A673 (cell line): ENCODE measurements at regions not wholly inside any gene's neighbourhood (a gene's known extent, or its start where the extent isn't known, plus 50 kb on each side); places are given as distances from the start of the nearest gene placed in this dataset.

Source experiments
- BruUV-seq: library from RNA; stranded (reverse); fragments of 400-500 nt; replicated peaks from 2 replicates; lab custom pipeline; 2021; lab: Mats Ljungman, UMichigan
- CTCF ChIA-PET: fragments of 300-600 bp; sonication (Branson Sonifier 250); formaldehyde crosslinking; loops from one replicate; lab custom pipeline; 2022; ENCODE audit warnings: antibody characterized with exemption; lab: Charles Lee
- POLR2A ChIA-PET: fragments of 300-600 bp; sonication (Branson Sonifier 250); formaldehyde crosslinking; loops from one replicate; lab custom pipeline; 2022; ENCODE audit warnings: antibody characterized with exemption; ENCODE audit not compliant: low non-redundant PET; lab: Charles Lee
- DNase-seq: peaks from one replicate; pipeline ENCODE4 v3.0.0-alpha.2; 2015; ENCODE audit warnings: low spot score
- H3K27ac ChIP-seq: fragments of 200-600 bp; sonication (generic); 2 replicates; pipeline ENCODE4 v1.5.1; 2016; ENCODE audit warnings: mixed run types, low read depth, mild to moderate bottlenecking, mixed read lengths, antibody characterized with exemption, low read length; ENCODE audit not compliant: poor library complexity, severe bottlenecking
- H3K27me3 ChIP-seq: fragments of 200-600 bp; sonication (generic); replicated peaks from 2 replicates; pipeline ENCODE4 v1.6.1; 2017; ENCODE audit warnings: mixed run types, low read depth, mild to moderate bottlenecking, mixed read lengths, antibody characterized with exemption, low read length; ENCODE audit not compliant: insufficient read depth, poor library complexity
- H3K36me3 ChIP-seq: fragments of 200-600 bp; sonication (generic); 2 replicates; pipeline ENCODE4 v1.6.1; 2016; ENCODE audit warnings: mixed run types, mild to moderate bottlenecking, mixed read lengths, antibody characterized with exemption, low read length; ENCODE audit not compliant: insufficient read depth, poor library complexity, severe bottlenecking
- H3K4me1 ChIP-seq: fragments of 200-600 bp; sonication (generic); 2 replicates; pipeline ENCODE4 v1.6.1; 2017; ENCODE audit warnings: mixed run types, mild to moderate bottlenecking, mixed read lengths, antibody characterized with exemption, low read length; ENCODE audit not compliant: insufficient read depth, poor library complexity, severe bottlenecking
- H3K4me3 ChIP-seq: fragments of 200-600 bp; sonication (generic); 2 replicates; pipeline ENCODE4 v1.5.1; 2016; ENCODE audit warnings: low read depth, mixed run types, mild to moderate bottlenecking, mixed read lengths, low read length; ENCODE audit not compliant: poor library complexity, severe bottlenecking
- H3K9me3 ChIP-seq: fragments of 200-600 bp; sonication (generic); 2 replicates; pipeline ENCODE4 v1.6.1; 2016; ENCODE audit warnings: mixed run types, low read depth, mild to moderate bottlenecking, mixed read lengths, antibody characterized with exemption, low read length; ENCODE audit not compliant: poor library complexity, severe bottlenecking
- EZH2 ChIP-seq: fragments of 200-600 bp; sonication (generic); IDR thresholded peaks from 2 replicates; pipeline ENCODE4 v1.6.1; 2017; ENCODE audit warnings: borderline replicate concordance, low read depth, mild to moderate bottlenecking, mixed read lengths, antibody characterized with exemption, low read length; ENCODE audit not compliant: poor library complexity, severe bottlenecking
- intact Hi-C: fragments of 100-400 bp; cut with micrococcal nuclease; formaldehyde crosslinking; loops from one replicate; pipeline ENCODE4 v1.10.0; 2022; ENCODE audit not compliant: unreplicated experiment
- TF ChIP-seq, protein P1 (sequence below): fragments of 300-800, 200-600 bp; sonication (generic); conservative IDR thresholded peaks from 2 replicates; pipeline ENCODE4 v1.5.1; 2017; ENCODE audit warnings: low read depth, mild to moderate bottlenecking, antibody characterized with exemption, low read length, moderate library complexity, mixed read lengths

DNA sequence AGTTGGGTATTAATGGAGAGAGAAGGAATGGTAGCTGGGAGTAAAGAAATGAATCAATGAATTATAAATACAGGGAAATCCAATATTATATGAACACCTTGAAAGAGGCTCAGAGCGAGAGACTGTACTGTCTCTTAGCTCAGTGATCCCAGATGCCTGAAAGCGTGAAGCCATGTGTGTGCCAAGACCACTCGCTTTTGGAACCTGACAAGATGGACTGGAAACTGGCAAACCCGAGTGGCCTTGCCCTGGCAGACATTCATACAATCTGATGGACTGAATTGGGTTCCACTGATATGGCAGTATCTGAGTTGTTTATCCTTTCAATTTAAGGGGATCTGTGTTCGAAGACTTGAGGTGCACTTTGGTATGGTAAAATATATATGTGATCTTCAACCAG, 170.3 kb downstream of the ERCC6L2 start:
- no peaks in the 10 kb centered on the region for H3K9me3 ChIP-seq
- TF ChIP-seq EZH2: no peak
- TF ChIP-seq, protein P1, sequence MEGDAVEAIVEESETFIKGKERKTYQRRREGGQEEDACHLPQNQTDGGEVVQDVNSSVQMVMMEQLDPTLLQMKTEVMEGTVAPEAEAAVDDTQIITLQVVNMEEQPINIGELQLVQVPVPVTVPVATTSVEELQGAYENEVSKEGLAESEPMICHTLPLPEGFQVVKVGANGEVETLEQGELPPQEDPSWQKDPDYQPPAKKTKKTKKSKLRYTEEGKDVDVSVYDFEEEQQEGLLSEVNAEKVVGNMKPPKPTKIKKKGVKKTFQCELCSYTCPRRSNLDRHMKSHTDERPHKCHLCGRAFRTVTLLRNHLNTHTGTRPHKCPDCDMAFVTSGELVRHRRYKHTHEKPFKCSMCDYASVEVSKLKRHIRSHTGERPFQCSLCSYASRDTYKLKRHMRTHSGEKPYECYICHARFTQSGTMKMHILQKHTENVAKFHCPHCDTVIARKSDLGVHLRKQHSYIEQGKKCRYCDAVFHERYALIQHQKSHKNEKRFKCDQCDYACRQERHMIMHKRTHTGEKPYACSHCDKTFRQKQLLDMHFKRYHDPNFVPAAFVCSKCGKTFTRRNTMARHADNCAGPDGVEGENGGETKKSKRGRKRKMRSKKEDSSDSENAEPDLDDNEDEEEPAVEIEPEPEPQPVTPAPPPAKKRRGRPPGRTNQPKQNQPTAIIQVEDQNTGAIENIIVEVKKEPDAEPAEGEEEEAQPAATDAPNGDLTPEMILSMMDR: no peak
- CTCF ChIA-PET: no interaction called here
- POLR2A ChIA-PET: no interaction called here
- intact Hi-C loops: no loop called here
- no peak for DNase-seq
- no peak overlapping the region for H3K4me3 ChIP-seq
- H3K27me3 ChIP-seq: no peaks in the 10 kb centered on the region
- H3K27ac ChIP-seq: no peak overlapping the region
- no TSS peak for BruUV-seq
- H3K36me3 ChIP-seq: no peaks in the 10 kb centered on the region
- H3K4me1 ChIP-seq: peaks cover 15% of the 10 kb centered on the region

DNA sequence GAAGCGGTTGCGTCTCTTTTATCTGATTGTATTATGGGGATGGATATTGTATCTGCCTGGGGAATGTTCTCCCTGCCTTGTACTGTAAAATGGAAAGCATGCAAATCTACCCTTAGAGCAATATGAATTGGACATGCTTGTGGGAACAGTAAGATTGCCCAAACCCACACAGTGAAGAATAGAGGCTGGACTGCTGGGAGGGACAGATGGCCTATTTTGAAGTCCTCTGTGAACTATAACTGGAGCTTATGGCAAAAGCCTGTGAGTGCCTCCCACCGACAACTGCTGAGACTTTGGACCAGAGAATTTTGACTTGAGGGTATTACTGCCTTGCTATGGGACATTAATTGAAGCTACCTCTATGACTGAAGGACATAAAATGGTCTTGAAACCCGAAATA, 168.9 kb downstream of the ERCC6L2 start:
- ChIA-PET POLR2A (no interaction called here), CTCF (no interaction called here)
- Histone ChIP-seq H3K4me3 (no peak overlapping the region), H3K27me3 (no peaks in the 10 kb centered on the region), H3K4me1 (peaks cover 15% of the 10 kb centered on the region), H3K36me3 (no peaks in the 10 kb centered on the region), H3K9me3 (no peaks in the 10 kb centered on the region), H3K27ac (no peak overlapping the region)
- TF ChIP-seq EZH2: no peak
- TF ChIP-seq, protein P1: no peak
- no TSS peak for BruUV-seq
- no peak for DNase-seq
- intact Hi-C loops: no loop called here

DNA sequence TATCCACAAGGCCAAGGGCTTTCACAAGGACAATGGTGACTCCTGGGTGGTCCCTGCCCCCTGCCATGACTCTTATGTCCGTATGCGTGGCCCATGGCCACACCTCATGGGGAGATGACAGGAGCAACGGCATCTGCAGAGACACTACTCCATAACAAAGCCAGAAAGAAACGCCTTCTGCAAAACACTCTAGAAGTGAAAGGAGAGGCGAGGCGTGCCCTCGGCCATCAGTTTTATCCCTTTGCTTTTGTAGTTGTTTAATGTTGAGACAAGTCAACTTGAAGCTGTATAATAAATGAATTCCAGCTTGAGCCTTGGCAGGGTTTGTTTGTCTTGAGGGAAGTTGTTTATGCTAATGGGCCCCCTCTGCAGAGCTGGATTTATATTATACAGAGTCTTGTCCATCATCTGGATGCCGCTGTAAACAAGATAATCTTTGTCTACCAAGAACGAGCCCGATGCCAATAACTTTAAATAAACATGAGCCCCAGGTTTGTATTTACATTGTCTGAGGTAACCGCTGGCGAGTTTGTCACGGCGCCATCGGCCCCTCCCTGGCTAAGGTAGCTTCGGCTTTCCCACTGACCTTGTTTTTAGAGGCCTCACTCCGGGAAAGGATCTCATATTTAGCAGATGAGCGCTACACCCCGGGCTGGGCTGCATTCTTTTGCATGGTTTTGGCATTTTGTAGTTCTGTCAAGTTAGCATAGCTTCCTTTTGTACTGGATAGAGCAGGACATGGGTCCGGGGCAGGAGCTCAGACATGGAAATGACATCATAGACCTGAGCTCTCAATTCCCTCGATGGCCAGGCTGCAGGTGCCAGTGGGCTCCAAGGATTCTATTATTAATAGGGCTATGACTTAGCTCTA, 165.3 kb downstream of the ERCC6L2 start:
- no peak overlapping the region for H3K27ac ChIP-seq
- POLR2A ChIA-PET: no interaction called here

More for the DNA sequence above, 165.3 kb downstream of the ERCC6L2 start:
- no TSS peak for BruUV-seq
- Histone ChIP-seq H3K9me3 (peaks cover under 1% of the 10 kb centered on the region), H3K4me3 (no peak overlapping the region), H3K27me3 (no peaks in the 10 kb centered on the region), H3K4me1 (no peaks in the 10 kb centered on the region), H3K36me3 (no peaks in the 10 kb centered on the region)
- DNase-seq: no peak
- TF ChIP-seq, protein P1: no peak
- TF ChIP-seq EZH2: no peak
- CTCF ChIA-PET: no interaction called here
- intact Hi-C loops: no loop called here
